ENCODE measurements at regions not wholly inside any gene's neighbourhood (a gene's known extent, or its start where the extent isn't known, plus 50 kb on each side); places are given as distances from the start of the nearest gene placed in this dataset.

GRCh38 chr10:2982146-2982545 is 85.2 kb upstream of the PFKP start:
- Histone ChIP-seq H3K27me3 (peaks cover 4% of the 10 kb centered on the region), H3K27ac (no peak overlapping the region), H3K4me3 (no peak overlapping the region), H3K4me1 (peaks cover 0 to 20% (median 12%) of the 10 kb centered on the region in 4 donors), H3K36me3 (no peaks in the 10 kb centered on the region), H3K9me3 (no peaks in the 10 kb centered on the region)
- intact Hi-C loops (cut with DNase I; ENCODE audit: low total_unique reads) (no loop called here), in situ Hi-C loops (cut with MboI; ENCODE audit: low pct_ligation_motif_present in 1 of 4, low pct_unique_long_range_greater_than_20kb in 1 of 4, low sequenced_read_pairs in 3 of 4) (no loop called here)
- DNase-seq, result no peak
- TF ChIP-seq POLR2AphosphoS5 (IDR thresholded peaks at IDR 0.05) (no peak), EP300 (IDR thresholded peaks at IDR 0.05; ENCODE audit: low read depth) (no peak), CTCF (IDR thresholded peaks at IDR 0.05) (no peak), POLR2A (IDR thresholded peaks at IDR 0.05) (no peak)
- 74 to 79% methylated on average over 6 to 7 of the region's 7 CpGs for WGBS, 2 donors (ENCODE audit: low coverage in 1 of 2)

GRCh38 chr10:2981361-2981801 is 86.0 kb upstream of the PFKP start:
- TF ChIP-seq CTCF (IDR thresholded peaks at IDR 0.05) (no peak), POLR2AphosphoS5 (IDR thresholded peaks at IDR 0.05) (no peak), POLR2A (IDR thresholded peaks at IDR 0.05) (no peak), EP300 (IDR thresholded peaks at IDR 0.05; ENCODE audit: low read depth) (no peak)
- intact Hi-C loops (cut with DNase I; ENCODE audit: low total_unique reads) (no loop called here), in situ Hi-C loops (cut with MboI; ENCODE audit: low pct_ligation_motif_present in 1 of 4, low pct_unique_long_range_greater_than_20kb in 1 of 4, low sequenced_read_pairs in 3 of 4) (no loop called here)
- WGBS, 2 donors (ENCODE audit: low coverage in 1 of 2), result 89 to 92% methylated on average over 6 to 19 of the region's 19 CpGs
- DNase-seq, result no peak
- no peak overlapping the region for H3K27ac ChIP-seq
- H3K36me3 ChIP-seq, result no peaks in the 10 kb centered on the region
- H3K27me3 ChIP-seq, result peaks cover 4% of the 10 kb centered on the region
- no peaks in the 10 kb centered on the region for H3K9me3 ChIP-seq
- H3K4me3 ChIP-seq, result no peak overlapping the region
- H3K4me1 ChIP-seq, result peaks cover 0 to 13% (median 7%) of the 10 kb centered on the region in 4 donors

GRCh38 chr10:2980791-2981360 is 86.5 kb upstream of the PFKP start:
- Histone ChIP-seq H3K4me1 (peaks cover 0 to 8% (median 4%) of the 10 kb centered on the region in 4 donors), H3K27me3 (peaks cover 4% of the 10 kb centered on the region), H3K9me3 (no peaks in the 10 kb centered on the region), H3K36me3 (no peaks in the 10 kb centered on the region), H3K4me3 (no peak overlapping the region), H3K27ac (no peak overlapping the region)
- in situ Hi-C loops (cut with MboI; ENCODE audit: low pct_ligation_motif_present in 1 of 4, low pct_unique_long_range_greater_than_20kb in 1 of 4, low sequenced_read_pairs in 3 of 4) (no loop called here), intact Hi-C loops (cut with DNase I; ENCODE audit: low total_unique reads) (no loop called here)
- 72 to 78% methylated on average over 6 to 10 of the region's 10 CpGs for WGBS, 2 donors (ENCODE audit: low coverage in 1 of 2)
- TF ChIP-seq EP300 (IDR thresholded peaks at IDR 0.05; ENCODE audit: low read depth) (no peak), POLR2AphosphoS5 (IDR thresholded peaks at IDR 0.05) (no peak), POLR2A (IDR thresholded peaks at IDR 0.05) (no peak), CTCF (IDR thresholded peaks at IDR 0.05) (no peak)
- no peak for DNase-seq

GRCh38 chr10:2980116-2980515 is 87.2 kb upstream of the PFKP start:
- intact Hi-C loops (cut with DNase I; ENCODE audit: low total_unique reads), result no loop called here
- DNase-seq, result no peak
- Histone ChIP-seq H3K9me3 (no peaks in the 10 kb centered on the region), H3K36me3 (no peaks in the 10 kb centered on the region), H3K27me3 (peaks cover 4% of the 10 kb centered on the region), H3K4me3 (no peak overlapping the region), H3K4me1 (peaks cover 0 to under 1% (median 0%) of the 10 kb centered on the region in 4 donors), H3K27ac (no peak overlapping the region)
- WGBS, 2 donors (ENCODE audit: low coverage in 1 of 2), result 87 to 90% methylated on average over 3 to 5 of the region's 5 CpGs
- in situ Hi-C loops (cut with MboI; ENCODE audit: low pct_ligation_motif_present in 1 of 4, low pct_unique_long_range_greater_than_20kb in 1 of 4, low sequenced_read_pairs in 3 of 4), result no loop called here
- TF ChIP-seq EP300 (IDR thresholded peaks at IDR 0.05; ENCODE audit: low read depth) (no peak), CTCF (IDR thresholded peaks at IDR 0.05) (no peak), POLR2AphosphoS5 (IDR thresholded peaks at IDR 0.05) (no peak)
